ENCODE measurements at regions not wholly inside any gene's neighbourhood (a gene's known extent, or its start where the extent isn't known, plus 50 kb on each side); places are given as distances from the start of the nearest gene placed in this dataset.

DNA sequence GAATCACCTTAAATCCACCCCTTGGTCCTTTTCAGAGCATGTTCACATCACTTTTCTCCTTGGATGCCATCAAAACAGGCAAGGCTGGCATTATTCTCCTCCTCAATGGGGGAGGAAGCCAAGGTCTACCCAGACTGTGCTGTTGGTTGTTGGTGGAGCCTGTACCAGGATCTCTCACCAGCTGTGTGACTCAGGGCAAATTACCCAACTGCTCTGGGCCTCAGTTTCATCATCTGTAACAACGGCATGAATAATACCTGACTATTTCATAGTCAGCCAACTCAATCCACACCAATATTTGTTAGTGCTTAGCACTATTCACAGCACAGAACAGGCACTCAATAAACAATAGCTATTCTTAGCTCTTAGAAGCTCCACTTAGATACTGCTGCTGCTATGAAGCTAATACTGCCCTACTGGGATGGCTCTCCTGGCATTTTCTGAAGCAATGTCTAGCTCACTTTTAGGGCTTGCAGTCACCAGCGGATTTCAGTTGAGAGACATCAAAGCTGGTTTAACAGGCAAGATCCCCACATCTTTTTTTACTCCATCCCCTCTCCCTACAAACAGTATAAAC is 116.9 kb downstream of the CCNA1 start:
- H3K4me3 ChIP-seq (ENCODE audit: low read depth, low read length): no peak overlapping the region
- in situ Hi-C loops (cut with HindIII; ENCODE audit: low sequenced_read_pairs): no loop called here
- no peak for DNase-seq (ENCODE audit: low read depth, low spot score)
- TF ChIP-seq, protein P1, sequence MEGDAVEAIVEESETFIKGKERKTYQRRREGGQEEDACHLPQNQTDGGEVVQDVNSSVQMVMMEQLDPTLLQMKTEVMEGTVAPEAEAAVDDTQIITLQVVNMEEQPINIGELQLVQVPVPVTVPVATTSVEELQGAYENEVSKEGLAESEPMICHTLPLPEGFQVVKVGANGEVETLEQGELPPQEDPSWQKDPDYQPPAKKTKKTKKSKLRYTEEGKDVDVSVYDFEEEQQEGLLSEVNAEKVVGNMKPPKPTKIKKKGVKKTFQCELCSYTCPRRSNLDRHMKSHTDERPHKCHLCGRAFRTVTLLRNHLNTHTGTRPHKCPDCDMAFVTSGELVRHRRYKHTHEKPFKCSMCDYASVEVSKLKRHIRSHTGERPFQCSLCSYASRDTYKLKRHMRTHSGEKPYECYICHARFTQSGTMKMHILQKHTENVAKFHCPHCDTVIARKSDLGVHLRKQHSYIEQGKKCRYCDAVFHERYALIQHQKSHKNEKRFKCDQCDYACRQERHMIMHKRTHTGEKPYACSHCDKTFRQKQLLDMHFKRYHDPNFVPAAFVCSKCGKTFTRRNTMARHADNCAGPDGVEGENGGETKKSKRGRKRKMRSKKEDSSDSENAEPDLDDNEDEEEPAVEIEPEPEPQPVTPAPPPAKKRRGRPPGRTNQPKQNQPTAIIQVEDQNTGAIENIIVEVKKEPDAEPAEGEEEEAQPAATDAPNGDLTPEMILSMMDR (IDR thresholded peaks at IDR 0.05; ENCODE audit: low read depth, low read length): no peak

DNA sequence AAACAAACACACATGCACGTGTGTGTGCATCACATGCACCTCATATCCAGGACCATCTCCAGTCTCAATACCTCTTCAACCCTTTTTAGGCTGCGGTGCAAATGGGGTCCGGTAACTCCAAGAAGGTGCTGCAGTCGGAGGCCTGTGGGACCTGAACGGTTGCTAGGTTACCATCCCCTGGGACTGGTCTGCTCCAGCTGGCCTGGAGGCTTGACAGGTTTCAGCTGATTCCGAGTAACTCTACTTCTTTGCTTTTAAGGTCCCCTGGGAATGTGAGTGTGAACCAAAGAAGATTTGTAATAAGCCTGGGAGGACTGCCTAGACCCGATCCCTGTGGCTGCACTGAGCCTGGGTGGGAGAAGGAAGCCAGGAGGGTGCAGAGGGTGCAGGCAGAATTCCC is 117.5 kb downstream of the CCNA1 start:
- TF ChIP-seq, protein P1 (IDR thresholded peaks at IDR 0.05; ENCODE audit: low read depth, low read length): no peak
- no peak overlapping the region for H3K4me3 ChIP-seq (ENCODE audit: low read depth, low read length)
- no peak for DNase-seq (ENCODE audit: low read depth, low spot score)
- in situ Hi-C loops (cut with HindIII; ENCODE audit: low sequenced_read_pairs): no loop called here

DNA sequence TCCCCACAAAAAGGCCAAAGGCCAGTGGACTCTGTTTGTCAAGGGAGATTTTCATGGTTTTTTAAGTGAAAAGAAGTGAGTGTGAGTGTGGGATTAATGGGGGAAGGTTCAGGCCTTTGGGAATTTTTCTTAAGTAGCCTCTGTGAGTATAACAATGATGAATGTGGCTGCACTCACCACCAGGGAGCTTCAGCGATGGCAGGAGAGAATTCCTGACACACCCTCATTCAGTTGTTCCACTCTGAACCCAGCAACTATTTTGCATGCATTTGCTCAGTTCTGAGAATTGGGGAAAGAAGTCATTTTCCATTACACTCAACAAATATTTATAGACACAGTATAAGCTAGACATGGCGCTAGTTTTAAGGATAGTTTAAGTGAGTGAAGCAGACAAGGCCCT is 117.9 kb downstream of the CCNA1 start:
- DNase-seq (ENCODE audit: low read depth, low spot score): no peak
- no peak overlapping the region for H3K4me3 ChIP-seq (ENCODE audit: low read depth, low read length)
- TF ChIP-seq, protein P1 (IDR thresholded peaks at IDR 0.05; ENCODE audit: low read depth, low read length): no peak
- in situ Hi-C loops (cut with HindIII; ENCODE audit: low sequenced_read_pairs): no loop called here

DNA sequence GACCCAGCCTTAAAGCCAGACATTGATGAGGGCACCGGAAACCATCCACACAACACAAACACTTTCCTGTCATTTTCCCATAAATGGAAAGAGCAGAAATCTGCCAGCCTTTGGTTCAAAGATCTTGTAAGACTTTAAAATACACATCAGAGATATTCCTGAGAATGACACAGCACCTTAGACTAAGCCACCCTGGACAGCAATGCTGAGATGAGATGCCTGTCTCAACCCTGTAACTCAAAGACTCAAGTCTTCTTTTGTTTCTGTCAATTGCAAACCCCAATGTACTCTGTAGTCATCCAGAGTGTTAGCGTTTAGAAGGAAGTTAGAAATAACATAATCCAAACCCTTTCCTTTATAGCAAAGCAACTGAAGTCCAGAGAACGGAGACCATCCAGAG is 119.2 kb downstream of the CCNA1 start:
- DNase-seq (ENCODE audit: low read depth, low spot score): no peak
- TF ChIP-seq, protein P1 (IDR thresholded peaks at IDR 0.05; ENCODE audit: low read depth, low read length): no peak
- no peak overlapping the region for H3K4me3 ChIP-seq (ENCODE audit: low read depth, low read length)
- in situ Hi-C loops (cut with HindIII; ENCODE audit: low sequenced_read_pairs): no loop called here

DNA sequence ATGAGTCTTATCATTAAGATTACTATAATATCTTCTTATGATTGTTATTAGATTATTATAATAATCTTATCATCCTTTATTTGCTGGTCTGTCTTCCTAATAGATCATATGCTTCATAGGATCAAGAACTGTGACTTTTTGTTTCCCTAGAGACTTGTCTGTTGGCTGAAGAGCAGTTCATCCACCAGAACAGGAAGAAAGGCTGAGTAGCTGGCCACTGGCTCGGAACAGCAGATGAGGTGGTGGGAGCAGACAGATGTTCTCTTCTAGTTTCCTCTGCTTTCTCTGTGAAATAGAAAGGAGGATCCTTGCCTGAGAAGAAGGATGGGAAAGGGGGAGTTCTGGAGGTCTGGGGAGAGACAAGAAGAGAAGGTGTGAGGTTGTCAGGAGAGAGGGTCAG is 120.0 kb downstream of the CCNA1 start:
- TF ChIP-seq, protein P1 (IDR thresholded peaks at IDR 0.05; ENCODE audit: low read depth, low read length): no peak
- in situ Hi-C loops (cut with HindIII; ENCODE audit: low sequenced_read_pairs): no loop called here
- no peak for DNase-seq (ENCODE audit: low read depth, low spot score)
- H3K4me3 ChIP-seq (ENCODE audit: low read depth, low read length): no peak overlapping the region

DNA sequence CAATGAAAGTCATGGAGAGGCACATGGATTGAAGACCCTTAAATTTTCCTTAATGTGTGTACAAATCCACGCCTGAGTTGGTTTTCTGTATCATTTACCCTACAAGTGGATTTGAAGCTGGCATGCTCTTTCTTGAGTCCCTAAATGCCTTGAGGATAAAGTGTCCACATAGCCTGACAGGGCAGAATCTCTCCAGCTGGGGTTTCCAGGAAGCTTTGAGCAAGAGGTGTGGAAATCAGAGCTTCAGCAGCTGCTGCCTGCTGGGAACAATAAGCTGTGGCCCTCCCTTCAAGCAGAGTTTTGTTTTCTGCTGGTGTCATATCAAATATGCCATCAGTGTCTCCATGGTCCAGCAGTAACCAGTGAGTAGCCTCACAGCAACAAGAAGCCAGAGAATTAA is 120.3 kb upstream of the SERTM1 start:
- in situ Hi-C loops (cut with HindIII; ENCODE audit: low sequenced_read_pairs): no loop called here
- DNase-seq (ENCODE audit: low read depth, low spot score): no peak
- H3K4me3 ChIP-seq (ENCODE audit: low read depth, low read length): no peak overlapping the region
- TF ChIP-seq, protein P1 (IDR thresholded peaks at IDR 0.05; ENCODE audit: low read depth, low read length): no peak
